CD4-positive, alpha-beta T cell treated with Interleukin-2 at 100 ng/mL for 4 hours (primary cell): ENCODE measurements at regions not wholly inside any gene's neighbourhood (a gene's known extent, or its start where the extent isn't known, plus 50 kb on each side); places are given as distances from the start of the nearest gene placed in this dataset.

ENCODE experiments used
- DNase-seq: peaks from one replicate; pipeline ENCODE4 v3.0.0-alpha.2; 2020; ENCODE audit warnings: low spot score

DNA sequence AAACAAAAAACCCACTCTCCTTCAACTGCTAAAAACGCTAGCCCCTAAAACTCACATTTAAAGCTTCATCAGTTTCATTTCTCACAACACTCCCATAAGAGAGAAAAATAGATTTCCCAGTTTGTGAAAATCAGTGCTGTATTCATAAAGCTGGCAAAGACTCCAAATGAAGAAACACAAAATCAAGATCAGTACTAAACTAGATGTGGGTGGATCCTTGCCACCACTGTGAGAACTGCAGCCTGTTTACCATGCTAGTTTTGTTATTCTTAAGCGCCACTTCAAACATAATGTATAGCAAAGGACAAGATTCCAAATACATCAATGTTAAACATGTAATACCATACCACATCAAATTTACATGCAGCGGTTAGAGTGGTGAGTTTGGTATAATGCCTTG, 104.5 kb upstream of the CCDC150 start:
- DNase-seq = no peak

- no peak for DNase-seq
Measured at GRCh38 chr2:196535742-196536141, 103.8 kb upstream of the CCDC150 start.

- no peak for DNase-seq
Measured at GRCh38 chr2:196537311-196537710, 102.2 kb upstream of the CCDC150 start.

- DNase-seq = no peak
Measured at GRCh38 chr2:196538189-196538588, 101.3 kb upstream of the CCDC150 start.

GRCh38 chr2:196538646-196539045, 100.9 kb upstream of the CCDC150 start:
- DNase-seq = no peak

DNA sequence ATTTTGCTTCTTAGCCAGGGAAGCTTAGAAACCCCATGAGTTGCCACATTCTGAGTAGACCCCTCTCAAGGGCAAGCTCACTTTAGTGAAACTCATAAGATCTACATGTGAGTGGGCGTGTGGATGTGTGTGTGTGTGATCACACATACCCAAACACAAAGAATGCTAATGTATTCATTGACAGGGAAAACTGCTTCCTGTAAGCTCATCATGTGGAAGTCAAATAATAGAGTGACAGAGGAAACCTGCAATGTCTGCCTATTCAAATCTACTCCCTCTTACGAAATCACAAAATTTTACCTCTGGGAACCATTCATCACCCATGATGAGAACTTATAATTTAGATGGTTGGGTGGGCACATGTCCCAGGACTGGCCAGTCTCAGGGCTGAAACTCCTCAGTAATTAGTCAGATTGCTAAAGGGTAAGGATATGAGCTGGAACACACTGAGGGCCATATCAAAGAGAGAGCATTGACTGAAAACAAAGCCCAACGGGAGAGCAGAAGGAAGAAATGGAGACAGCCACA, 94.5 kb upstream of the CCDC150 start:
- DNase-seq = no peak

DNA sequence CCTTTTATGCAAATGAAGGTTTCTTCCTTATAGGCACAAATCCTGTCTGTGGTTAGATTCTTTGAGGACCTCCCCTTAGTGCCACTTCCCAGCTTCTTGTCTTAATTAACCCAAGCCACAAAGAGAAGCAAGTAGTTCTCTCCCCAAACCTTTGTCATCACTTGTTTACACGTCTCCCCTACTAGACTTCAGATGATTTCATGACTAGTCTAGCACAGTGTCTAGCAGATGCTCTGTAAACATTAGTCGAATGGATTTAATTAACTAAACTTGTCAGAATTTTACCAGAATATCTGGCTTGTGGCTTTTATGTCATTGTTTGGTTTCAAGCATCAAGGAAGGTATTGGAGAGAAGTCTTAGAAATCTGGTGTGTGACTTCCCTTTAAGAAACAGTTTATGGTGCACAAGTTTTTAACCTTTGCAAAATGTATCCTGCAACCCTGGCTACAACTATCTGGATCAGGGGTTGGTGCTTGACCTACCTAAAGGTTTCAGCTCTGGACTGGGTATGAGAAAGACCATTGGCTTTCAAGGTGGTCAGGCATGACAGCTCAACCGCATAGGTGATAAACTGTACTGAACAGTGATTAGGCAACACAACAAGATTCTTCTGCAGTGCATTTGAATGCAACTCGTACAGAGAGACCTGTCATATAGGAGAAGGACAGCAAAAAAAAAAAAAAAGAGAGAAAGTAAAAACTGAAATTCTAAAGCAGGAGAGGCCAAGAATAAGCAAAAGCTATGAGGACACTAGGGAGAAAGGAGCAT, 93.2 kb upstream of the CCDC150 start:
- DNase-seq = no peak

- DNase-seq = no peak
Measured at GRCh38 chr2:196549052-196549451, 90.5 kb upstream of the CCDC150 start.

- no peak for DNase-seq
Measured at GRCh38 chr2:196551014-196551413, 88.5 kb upstream of the CCDC150 start.

- DNase-seq = no peak
Measured at GRCh38 chr2:196555161-196555560, 84.4 kb upstream of the CCDC150 start.

GRCh38 chr2:196555726-196556125, 83.8 kb upstream of the CCDC150 start:
- no peak for DNase-seq

DNA sequence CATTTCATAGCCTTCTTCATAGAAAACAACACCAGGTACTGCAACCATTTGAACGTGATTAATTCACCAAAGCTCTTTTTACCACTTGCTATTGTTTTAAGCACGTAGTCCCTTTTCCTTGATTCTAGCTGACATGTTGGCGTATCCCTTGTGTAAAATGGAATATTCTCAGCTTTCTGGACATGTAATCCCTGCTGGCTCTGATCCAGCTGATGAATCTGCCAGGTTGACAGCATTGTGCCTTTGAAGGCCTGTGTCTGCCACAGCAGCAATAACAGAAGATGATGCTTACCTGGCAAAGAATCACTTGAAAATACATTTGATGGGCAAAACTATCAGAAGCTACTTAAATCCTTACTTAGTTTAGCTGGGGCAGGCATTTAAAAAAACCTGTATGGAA, 81.0 kb upstream of the CCDC150 start:
- DNase-seq = no peak

DNA sequence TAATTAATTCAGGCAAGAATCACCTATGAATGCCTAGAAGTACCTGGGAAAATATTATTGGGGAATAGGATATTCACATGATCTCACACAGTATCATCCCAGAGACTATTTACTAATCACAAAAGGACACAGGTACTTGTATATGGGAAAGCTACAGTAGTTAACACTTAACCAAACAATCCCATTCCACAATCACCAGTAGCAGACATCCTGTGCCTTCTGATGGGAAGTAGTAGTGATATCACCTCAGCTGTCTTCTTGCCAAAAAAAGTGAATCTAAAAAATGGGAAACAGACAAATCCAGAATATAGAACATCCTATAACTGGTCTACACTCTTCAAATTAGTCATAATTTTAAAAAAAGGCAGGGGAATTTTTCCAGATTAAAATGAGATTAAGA, 75.6 kb upstream of the CCDC150 start:
- DNase-seq = no peak

GRCh38 chr2:196565106-196565765, 74.3 kb upstream of the CCDC150 start:
- no peak for DNase-seq

GRCh38 chr2:196565982-196566381, 73.5 kb upstream of the CCDC150 start:
- DNase-seq = no peak

GRCh38 chr2:196566961-196567666, 72.4 kb upstream of the CCDC150 start:
- no peak for DNase-seq

- DNase-seq = no peak
Measured at GRCh38 chr2:196568506-196568905, 71.0 kb upstream of the CCDC150 start.

DNA sequence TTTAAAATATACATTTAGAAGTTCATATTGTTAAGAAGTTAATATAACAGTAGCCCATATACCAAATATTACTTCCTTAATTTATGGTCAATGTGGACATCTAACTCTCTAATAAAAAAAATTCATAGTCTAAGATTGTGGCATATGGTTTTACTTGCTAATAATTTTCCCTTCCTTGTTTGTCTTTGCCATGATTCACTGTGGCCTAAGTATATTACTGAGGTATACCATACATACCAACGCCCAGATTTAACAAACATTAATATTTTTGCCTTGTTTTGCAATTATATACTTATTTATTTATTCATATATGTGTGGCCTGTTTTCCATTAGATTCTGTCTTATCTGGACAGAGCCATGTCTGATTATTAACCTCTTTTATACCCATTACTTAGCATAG, 54.6 kb upstream of the CCDC150 start:
- DNase-seq = no peak

GRCh38 chr2:196586511-196586991, 53.0 kb upstream of the CCDC150 start:
- no peak for DNase-seq

DNA sequence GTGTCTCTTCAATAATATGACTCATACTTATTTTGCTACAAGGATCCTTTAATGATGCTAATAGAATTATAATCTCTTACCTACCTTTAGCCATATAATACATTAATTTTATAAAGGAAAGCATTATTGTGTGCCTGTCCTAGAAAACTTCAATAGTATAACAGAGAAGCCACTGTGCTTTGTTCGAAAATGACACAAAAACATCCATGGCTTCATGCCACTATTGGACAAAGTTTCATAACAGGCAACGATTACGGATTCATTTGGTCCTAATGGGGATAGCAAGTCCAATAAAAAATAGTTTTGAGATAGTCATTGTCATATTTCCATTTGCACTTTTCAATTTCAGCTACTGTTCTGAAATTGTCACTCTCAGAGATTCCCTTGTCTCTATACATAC, 52.5 kb upstream of the CCDC150 start:
- no peak for DNase-seq

- no peak for DNase-seq
Measured at GRCh38 chr2:196587739-196588138, 51.8 kb upstream of the CCDC150 start.

DNA sequence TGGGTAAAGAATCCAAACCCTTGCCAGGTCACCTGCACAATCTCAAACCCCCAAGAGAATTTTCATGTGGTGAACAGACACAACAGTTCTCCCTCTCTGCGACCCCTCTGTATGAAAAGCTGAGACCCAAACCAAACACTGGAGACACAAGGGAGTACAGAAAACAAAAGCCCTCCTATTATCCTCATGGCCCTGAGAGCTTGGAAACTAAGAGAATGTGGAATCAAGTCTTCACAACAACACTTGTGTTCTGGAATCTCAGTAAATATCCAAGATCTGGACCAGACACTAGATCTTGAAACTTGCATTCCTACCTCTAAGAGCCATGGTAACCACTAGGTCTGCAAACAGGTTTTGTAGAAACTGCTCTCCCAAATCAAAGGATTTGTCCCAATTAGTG, 50.1 kb upstream of the CCDC150 start:
- no peak for DNase-seq
